IMR-90 (cell line): ENCODE measurements at regions not wholly inside any gene's neighbourhood (a gene's known extent, or its start where the extent isn't known, plus 50 kb on each side); places are given as distances from the start of the nearest gene placed in this dataset.

Source experiments
- ATAC-seq: fragments of 200-7000 bp; cut with Tn5 transposase; 2 replicates; pipeline ENCODE4 v1.9.1; 2020; ENCODE audit warnings: low read depth, mild to moderate bottlenecking, moderate library complexity
- BruUV-seq: library from RNA; stranded (reverse); fragments of 400-500 nt; replicated peaks from 2 replicates; lab custom pipeline; 2021; lab: Mats Ljungman, UMichigan
- CTCF ChIA-PET: fragments of 300-600 bp; formaldehyde crosslinking; extraction: SDS; loops from one replicate; lab custom pipeline; 2021; ENCODE audit warnings: antibody characterized with exemption; lab: Yijun Ruan, JAX
- POLR2A ChIA-PET: fragments of 300-600 bp; sonication (Branson Sonifier 250); formaldehyde crosslinking; loops from one replicate; lab custom pipeline; 2022; ENCODE audit warnings: antibody characterized with exemption; ENCODE audit not compliant: unreplicated experiment; lab: Charles Lee
- DNase-seq: peaks from one replicate; pipeline ENCODE4 v3.0.0; 2013
- H2AFZ ChIP-seq: replicated peaks from 2 replicates; pipeline ENCODE3; 2013; ENCODE audit warnings: low read length, mild to moderate bottlenecking; ENCODE audit not compliant: poor library complexity
- H2AK5ac ChIP-seq: 2 replicates; pipeline ENCODE4 v1.6.1; 2013; ENCODE audit warnings: low read depth, low read length, inconsistent platforms
- H2AK9ac ChIP-seq: replicated peaks from 2 replicates; pipeline ENCODE3; 2013; ENCODE audit warnings: mild to moderate bottlenecking, low read depth, low read length, moderate library complexity; ENCODE audit not compliant: poor library complexity
- H2BK120ac ChIP-seq: 2 replicates; pipeline ENCODE4 v1.6.1; 2013; ENCODE audit warnings: low read depth, low read length, inconsistent platforms
- H2BK15ac ChIP-seq: 3 replicates; pipeline ENCODE4 v1.6.1; 2013; ENCODE audit warnings: low read depth, low read length, inconsistent platforms
- H2BK20ac ChIP-seq: 2 replicates; pipeline ENCODE4 v1.6.1; 2013; ENCODE audit warnings: low read depth, mild to moderate bottlenecking, inconsistent platforms, low read length, moderate library complexity
- H2BK5ac ChIP-seq: 2 replicates; pipeline ENCODE4 v1.6.1; 2013; ENCODE audit warnings: mild to moderate bottlenecking, low read depth, low read length, inconsistent platforms; ENCODE audit not compliant: poor library complexity, severe bottlenecking
- H3K14ac ChIP-seq: replicated peaks from 2 replicates; pipeline ENCODE4 v1.6.1; 2013; ENCODE audit warnings: low read depth, low read length, inconsistent platforms
- H3K18ac ChIP-seq: 2 replicates; pipeline ENCODE4 v1.6.1; 2013; ENCODE audit warnings: low read depth, low read length, control low read depth
- H3K23ac ChIP-seq: 2 replicates; pipeline ENCODE4 v1.6.1; 2013; ENCODE audit warnings: low read depth, low read length, inconsistent platforms
- H3K27ac ChIP-seq: 2 replicates; pipeline ENCODE4 v1.5.1; 2013; ENCODE audit warnings: mild to moderate bottlenecking, control low read depth, low read length; ENCODE audit not compliant: insufficient read depth
- H3K27me3 ChIP-seq: 2 replicates; pipeline ENCODE4 v1.6.1; 2013; ENCODE audit warnings: low read length; ENCODE audit not compliant: control insufficient read depth, insufficient read depth
- H3K36me3 ChIP-seq: 2 replicates; pipeline ENCODE4 v1.6.1; 2013; ENCODE audit warnings: low read length, mixed read lengths; ENCODE audit not compliant: control insufficient read depth, insufficient read depth
- H3K4ac ChIP-seq: 2 replicates; pipeline ENCODE4 v1.6.1; 2013; ENCODE audit warnings: low read depth, low read length, inconsistent platforms
- H3K4me1 ChIP-seq: 2 replicates; pipeline ENCODE4 v1.6.1; 2013; ENCODE audit warnings: low read length, mixed read lengths; ENCODE audit not compliant: control insufficient read depth, insufficient read depth
- H3K4me2 ChIP-seq: 2 replicates; pipeline ENCODE4 v1.6.1; 2013; ENCODE audit warnings: low read depth, mild to moderate bottlenecking, control low read depth, low read length, moderate library complexity
- H3K4me3 ChIP-seq: 2 replicates; pipeline ENCODE4 v1.5.1; 2013; ENCODE audit warnings: low read depth, mild to moderate bottlenecking, control low read depth, low read length, moderate library complexity; ENCODE audit not compliant: insufficient read depth
- H3K56ac ChIP-seq: 2 replicates; pipeline ENCODE4 v1.6.1; 2013; ENCODE audit warnings: low read length, inconsistent platforms; ENCODE audit not compliant: insufficient read depth; ENCODE audit errors: extremely low read depth
- H3K79me1 ChIP-seq, 2 experiments: 2 replicates each; pipeline ENCODE4 v1.6.1; 2013; ENCODE audit warnings: low read length in 2 of 2, inconsistent platforms in 1 of 2, low read depth in 1 of 2
- H3K9ac ChIP-seq: 2 replicates; pipeline ENCODE4 v1.6.1; 2013; ENCODE audit warnings: low read depth, low read length, control low read depth
- H3K9me1 ChIP-seq: 2 replicates; pipeline ENCODE4 v1.6.1; 2013; ENCODE audit warnings: low read length, inconsistent platforms; ENCODE audit not compliant: insufficient read depth
- H3K9me3 ChIP-seq: 2 replicates; pipeline ENCODE4 v1.6.1; 2013; ENCODE audit warnings: low read length; ENCODE audit not compliant: control insufficient read depth, insufficient read depth
- H4K20me1 ChIP-seq: 2 replicates; pipeline ENCODE4 v1.6.1; 2013; ENCODE audit warnings: low read length, inconsistent platforms; ENCODE audit not compliant: insufficient read depth
- H4K5ac ChIP-seq: 2 replicates; pipeline ENCODE4 v1.6.1; 2013; ENCODE audit warnings: mild to moderate bottlenecking, low read depth, low read length, control low read depth
- H4K8ac ChIP-seq, 2 experiments: 2 replicates each; pipeline ENCODE4 v1.6.1; 2013; ENCODE audit warnings: low read depth in 2 of 2, low read length in 2 of 2, control low read depth in 1 of 2, inconsistent platforms in 1 of 2
- H4K91ac ChIP-seq: 2 replicates; pipeline ENCODE4 v1.6.1; 2013; ENCODE audit warnings: low read depth, low read length, inconsistent platforms; ENCODE audit not compliant: insufficient read depth
- BHLHE40 ChIP-seq: fragments of 150-350 bp; IDR thresholded peaks from 2 replicates; pipeline ENCODE4 v1.6.1; 2016; ENCODE audit warnings: mild to moderate bottlenecking, low read depth, low read length
- CEBPB ChIP-seq: IDR thresholded peaks from 2 replicates; pipeline ENCODE4 v1.6.1; 2012; ENCODE audit warnings: low read depth, low read length, improper control_type of control experiment
- CHD1 ChIP-seq: IDR thresholded peaks from 2 replicates; pipeline ENCODE4 v1.6.1; 2012; ENCODE audit warnings: low read depth, low read length, improper control_type of control experiment
- CTCF ChIP-seq: conservative IDR thresholded peaks from 2 replicates; pipeline ENCODE4 v1.5.1; 2012; ENCODE audit warnings: mild to moderate bottlenecking, low read depth, low read length, improper control_type of control experiment
- FOS ChIP-seq: fragments of 150-350 bp; IDR thresholded peaks from 2 replicates; pipeline ENCODE4 v1.6.1; 2016; ENCODE audit warnings: low read depth, low read length
- MAFK ChIP-seq: IDR thresholded peaks from 2 replicates; pipeline ENCODE4 v1.6.1; 2012; ENCODE audit warnings: low read depth, low read length, improper control_type of control experiment
- MXI1 ChIP-seq: IDR thresholded peaks from 2 replicates; pipeline ENCODE4 v1.6.1; 2012; ENCODE audit warnings: low read depth, mild to moderate bottlenecking, low read length, moderate library complexity, borderline replicate concordance
- POLR2A ChIP-seq: IDR thresholded peaks from 2 replicates; pipeline ENCODE4 v1.6.1; 2012; ENCODE audit warnings: mild to moderate bottlenecking, low read depth, low read length
- RAD21 ChIP-seq: IDR thresholded peaks from 2 replicates; pipeline ENCODE4 v1.6.1; 2012; ENCODE audit warnings: low read length, improper control_type of control experiment
- RCOR1 ChIP-seq: IDR thresholded peaks from 2 replicates; pipeline ENCODE4 v1.6.1; 2012; ENCODE audit warnings: mild to moderate bottlenecking, low read length, improper control_type of control experiment; ENCODE audit not compliant: insufficient replicate concordance
- RFX5 ChIP-seq: IDR thresholded peaks from 2 replicates; pipeline ENCODE4 v1.8.0; 2012; ENCODE audit warnings: low read depth, mild to moderate bottlenecking, low read length, moderate library complexity
- SMC3 ChIP-seq: fragments of 150-350 bp; IDR thresholded peaks from 2 replicates; pipeline ENCODE4 v1.6.1; 2016; ENCODE audit warnings: low read depth, mild to moderate bottlenecking, antibody characterized with exemption, low read length, moderate library complexity
- WGBS, 2 experiments: methylation state at CpG; one replicate each; pipeline versions ENCODE4 v1.1.5 to v1.1.7; 2013; ENCODE audit warnings: missing lambda C conversion rate in 2 of 2; ENCODE audit not compliant: insufficient read length in 1 of 2; ENCODE audit errors: extremely low coverage in 2 of 2; 5-methylcytosine and 5-hydroxymethylcytosine counted together
- dilution Hi-C: fragments of 300-500 bp; cut with HindIII; formaldehyde crosslinking; loops from one replicate; pipeline ENCODE4 v1.14.3; 2018; ENCODE audit warnings: low sequenced_read_pairs; ENCODE audit not compliant: unreplicated experiment
- in situ Hi-C: fragments of 300-500 bp; cut with MboI; formaldehyde crosslinking; loops from 3 replicates; pipeline ENCODE4 v1.14.3; 2019; ENCODE audit warnings: low sequenced_read_pairs, inconsistent platforms, mixed read lengths
- intact Hi-C: fragments of 100-400 bp; cut with micrococcal nuclease; formaldehyde crosslinking; loops from 2 replicates; pipeline ENCODE4 v1.10.0; 2022
- TF ChIP-seq, protein P1 (sequence below): fragments of 150-350 bp; IDR thresholded peaks from 2 replicates; pipeline ENCODE4 v1.6.1; 2017; ENCODE audit warnings: mild to moderate bottlenecking, antibody characterized with exemption, low read length, low read depth
- TF ChIP-seq, protein P2 (sequence below): fragments of 150-350 bp; IDR thresholded peaks from 2 replicates; pipeline ENCODE4 v1.6.1; 2016; ENCODE audit warnings: low read depth, mild to moderate bottlenecking, low read length, moderate library complexity, borderline replicate concordance

DNA sequence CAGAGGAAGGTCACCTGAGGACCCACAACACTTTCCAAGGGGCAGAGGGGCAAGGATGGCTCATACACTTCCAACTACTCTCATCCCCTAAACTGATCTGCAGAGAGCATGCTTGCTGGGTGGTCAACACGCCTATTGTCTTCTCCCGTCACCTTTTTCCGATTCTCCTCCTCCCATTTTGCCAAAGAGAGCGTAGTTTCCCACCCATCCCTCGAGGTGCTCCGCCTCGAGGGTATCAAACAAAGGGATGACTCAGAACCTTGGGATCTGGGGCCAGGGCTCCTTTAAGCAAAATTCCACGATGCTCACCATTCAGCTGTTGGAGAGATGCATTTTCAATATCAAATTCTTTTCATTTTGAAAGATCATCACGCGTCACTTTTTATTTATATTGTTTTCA, 507.5 kb upstream of the SULF2 start:
- intact Hi-C loops, result loop anchor here (10.0 kb wide), 1 partner anchor 508 kb away; the partner anchor contains the start of gene SULF2
- POLR2A ChIA-PET, result no interaction called here
- WGBS, 2 experiments, result 100% methylated on average over 2 of the region's 10 CpGs; no CpG with 5 or more reads in 1 of the 2 experiments

More for the DNA sequence above, 507.5 kb upstream of the SULF2 start:
- H2BK15ac ChIP-seq, result no peak overlapping the region
- BruUV-seq, result no TSS peak
- no peak overlapping the region for H4K5ac ChIP-seq
- no peak overlapping the region; the same call in 1 of the 2 replicates for H2BK20ac ChIP-seq
- H3K9me1 ChIP-seq, result peaks cover 18% of the 10 kb centered on the region; the same call in 1 of the 2 replicates
- ATAC-seq, result no peak
- TF ChIP-seq CEBPB, result no peak
- TF ChIP-seq FOS, result no peak
- no peak for TF ChIP-seq RCOR1
- TF ChIP-seq RAD21, result no peak
- no peak for TF ChIP-seq SMC3
- TF ChIP-seq CHD1, result no peak
- no peak for TF ChIP-seq POLR2A
- no peak for TF ChIP-seq CTCF
- no peak for TF ChIP-seq RFX5
- TF ChIP-seq MXI1, result no peak
- no peak for TF ChIP-seq MAFK
- TF ChIP-seq BHLHE40, result no peak
- TF ChIP-seq, protein P1, sequence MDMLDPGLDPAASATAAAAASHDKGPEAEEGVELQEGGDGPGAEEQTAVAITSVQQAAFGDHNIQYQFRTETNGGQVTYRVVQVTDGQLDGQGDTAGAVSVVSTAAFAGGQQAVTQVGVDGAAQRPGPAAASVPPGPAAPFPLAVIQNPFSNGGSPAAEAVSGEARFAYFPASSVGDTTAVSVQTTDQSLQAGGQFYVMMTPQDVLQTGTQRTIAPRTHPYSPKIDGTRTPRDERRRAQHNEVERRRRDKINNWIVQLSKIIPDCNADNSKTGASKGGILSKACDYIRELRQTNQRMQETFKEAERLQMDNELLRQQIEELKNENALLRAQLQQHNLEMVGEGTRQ, result no peak
- TF ChIP-seq, protein P2, sequence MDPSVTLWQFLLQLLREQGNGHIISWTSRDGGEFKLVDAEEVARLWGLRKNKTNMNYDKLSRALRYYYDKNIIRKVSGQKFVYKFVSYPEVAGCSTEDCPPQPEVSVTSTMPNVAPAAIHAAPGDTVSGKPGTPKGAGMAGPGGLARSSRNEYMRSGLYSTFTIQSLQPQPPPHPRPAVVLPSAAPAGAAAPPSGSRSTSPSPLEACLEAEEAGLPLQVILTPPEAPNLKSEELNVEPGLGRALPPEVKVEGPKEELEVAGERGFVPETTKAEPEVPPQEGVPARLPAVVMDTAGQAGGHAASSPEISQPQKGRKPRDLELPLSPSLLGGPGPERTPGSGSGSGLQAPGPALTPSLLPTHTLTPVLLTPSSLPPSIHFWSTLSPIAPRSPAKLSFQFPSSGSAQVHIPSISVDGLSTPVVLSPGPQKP, result no peak
- no peak overlapping the region for H3K27ac ChIP-seq
- no peak overlapping the region for H3K14ac ChIP-seq
- peak overlapping the region; percentile 45 for H2AK9ac ChIP-seq
- H2BK120ac ChIP-seq, result no peak overlapping the region
- CTCF ChIA-PET, result no interaction called here
- no peak overlapping the region for H3K56ac ChIP-seq
- H3K79me1 ChIP-seq, result no peaks in the 10 kb centered on the region
- peaks cover 11% of the 10 kb centered on the region for H3K4me1 ChIP-seq
- no peak overlapping the region for H2BK5ac ChIP-seq
- dilution Hi-C loops (no loop called here), in situ Hi-C loops (loop anchor here (10.0 to 25.0 kb wide), 2 partner anchors 608 to 619 kb away; partner anchors contain the start of gene ARFGEF2)
- no peaks in the 10 kb centered on the region for H3K9me3 ChIP-seq
- H3K18ac ChIP-seq, result no peak overlapping the region
- 0 out of 2 replicates have a peak overlapping the region, but pooled peaks have one; percentile 31 for H2AK5ac ChIP-seq
- peaks cover 4% of the 10 kb centered on the region; the same call in 1 of the 2 replicates for H3K27me3 ChIP-seq
- no peaks in the 10 kb centered on the region for H3K36me3 ChIP-seq
- no peak overlapping the region for H3K23ac ChIP-seq
- no peak overlapping the region for H4K91ac ChIP-seq
- H3K9ac ChIP-seq, result no peak overlapping the region
- no peak overlapping the region for H3K4me2 ChIP-seq
- H4K8ac ChIP-seq, result no peak overlapping the region
- H3K4ac ChIP-seq, result no peak overlapping the region; the same call in 1 of the 2 replicates
- DNase-seq, result no peak
- H2AFZ ChIP-seq, result no peak overlapping the region
- no peaks in the 10 kb centered on the region for H4K20me1 ChIP-seq
- no peak overlapping the region for H3K4me3 ChIP-seq
